PC-9 (cell line): ENCODE measurements at regions not wholly inside any gene's neighbourhood (a gene's known extent, or its start where the extent isn't known, plus 50 kb on each side); places are given as distances from the start of the nearest gene placed in this dataset.

ENCODE experiments used
- EZH2 ChIP-seq: fragments of 200-600 bp; sonication (generic); IDR thresholded peaks from 2 replicates; pipeline ENCODE4 v1.8.0; 2017; ENCODE audit warnings: antibody characterized with exemption, low read depth
- TF ChIP-seq, protein P1 (sequence below): fragments of 200-600 bp; sonication (generic); conservative IDR thresholded peaks from 2 replicates; pipeline ENCODE4 v1.6.1; 2017; ENCODE audit warnings: mixed run types, antibody characterized with exemption, mild to moderate bottlenecking, moderate library complexity

DNA sequence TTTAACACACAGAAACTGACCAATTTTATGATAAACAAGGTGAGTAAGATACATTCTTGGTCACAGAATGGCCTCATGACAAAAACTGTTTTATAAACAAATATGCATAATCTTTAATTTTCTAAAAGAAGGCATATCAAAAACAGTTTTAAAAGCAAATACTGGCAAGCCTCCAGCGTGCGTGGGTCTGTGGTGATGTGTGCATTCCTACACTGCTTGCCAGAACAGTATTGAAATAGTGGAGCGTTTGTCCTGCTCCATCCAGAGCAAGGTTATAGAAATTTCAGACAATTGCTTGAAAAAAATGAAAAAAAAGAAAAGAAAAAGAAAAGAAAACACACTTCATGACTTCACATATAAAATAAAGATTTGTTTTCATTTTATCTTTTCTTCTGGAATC, 140.9 kb downstream of the MZT1 start:
- TF ChIP-seq, protein P1, sequence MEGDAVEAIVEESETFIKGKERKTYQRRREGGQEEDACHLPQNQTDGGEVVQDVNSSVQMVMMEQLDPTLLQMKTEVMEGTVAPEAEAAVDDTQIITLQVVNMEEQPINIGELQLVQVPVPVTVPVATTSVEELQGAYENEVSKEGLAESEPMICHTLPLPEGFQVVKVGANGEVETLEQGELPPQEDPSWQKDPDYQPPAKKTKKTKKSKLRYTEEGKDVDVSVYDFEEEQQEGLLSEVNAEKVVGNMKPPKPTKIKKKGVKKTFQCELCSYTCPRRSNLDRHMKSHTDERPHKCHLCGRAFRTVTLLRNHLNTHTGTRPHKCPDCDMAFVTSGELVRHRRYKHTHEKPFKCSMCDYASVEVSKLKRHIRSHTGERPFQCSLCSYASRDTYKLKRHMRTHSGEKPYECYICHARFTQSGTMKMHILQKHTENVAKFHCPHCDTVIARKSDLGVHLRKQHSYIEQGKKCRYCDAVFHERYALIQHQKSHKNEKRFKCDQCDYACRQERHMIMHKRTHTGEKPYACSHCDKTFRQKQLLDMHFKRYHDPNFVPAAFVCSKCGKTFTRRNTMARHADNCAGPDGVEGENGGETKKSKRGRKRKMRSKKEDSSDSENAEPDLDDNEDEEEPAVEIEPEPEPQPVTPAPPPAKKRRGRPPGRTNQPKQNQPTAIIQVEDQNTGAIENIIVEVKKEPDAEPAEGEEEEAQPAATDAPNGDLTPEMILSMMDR = no peak
- no peak for TF ChIP-seq EZH2
